ENCODE measurements at regions not wholly inside any gene's neighbourhood (a gene's known extent, or its start where the extent isn't known, plus 50 kb on each side); places are given as distances from the start of the nearest gene placed in this dataset.
A peak's percentile ranks its signal among the peaks of the same experiment; 100 is the strongest.

- TF ChIP-seq STAG1 (CRISPR knock-in tag; IDR thresholded peaks at IDR 0.05) (peak; percentile 75), CTCF (CRISPR knock-in tag; IDR thresholded peaks at IDR 0.05) (peak; percentile 64)
These were observed 69.7 kb upstream of the USP24 start (continued) for GRCh38 chr1:55284856-55285255.

GRCh38 chr1:55282058-55282457 is 66.9 kb upstream of the USP24 start:
- ATAC-seq (no peak), DNase-seq (ENCODE audit: low spot score) (no peak), FAIRE-seq (no peak)
- Histone ChIP-seq H3K36me3 (replicated peaks in 1 of 2; ENCODE audit: control insufficient read depth in 1 of 2, insufficient read depth in 2 of 2, low read length in 2 of 2) (no peaks in the 10 kb centered on the region), H2AFZ (ENCODE audit: low read length) (no peak overlapping the region), H3K4me3 (replicated peaks in 1 of 3; ENCODE audit: insufficient read depth in 1 of 3, low read depth in 2 of 3, low read length in 3 of 3) (no peak overlapping the region), H3K27ac (ENCODE audit: extremely low read length, insufficient read depth, low read length) (no peak overlapping the region), H3K9ac (ENCODE audit: insufficient read depth, low read depth, low read length) (no peak overlapping the region), H3K4me2 (ENCODE audit: low read depth, low read length) (no peak overlapping the region), H4K20me1 (ENCODE audit: insufficient read depth, low read length) (no peaks in the 10 kb centered on the region), H3K9me3 (ENCODE audit: low read length) (no peaks in the 10 kb centered on the region), H3K27me3 (ENCODE audit: control insufficient read depth in 1 of 2, insufficient read depth in 2 of 2, low read length in 2 of 2) (no peaks in the 10 kb centered on the region; a peak in 1 of 5 replicates), H3K79me2 (ENCODE audit: insufficient read depth, low read length) (no peaks in the 10 kb centered on the region), H3K4me1 (ENCODE audit: insufficient read depth, low read length) (peaks cover 34% of the 10 kb centered on the region)
- in situ Hi-C loops (cut with HindIII; ENCODE audit: extremely low pct_ligation_motif_present, low pct_unique_long_range_greater_than_20kb) (loop anchor here (10.0 kb wide), 4 partner anchors 613 to 1533 kb away; partner anchors contain the start of gene FYB2), intact Hi-C loops (cut with micrococcal nuclease; ENCODE audit: unreplicated experiment) (no loop called here)
- no TSS peak for BruUV-seq (replicated peaks)
- CTCF ChIA-PET (ENCODE audit: low intra/inter-chr PET ratio, low total read pairs): no interaction called here
- POLR2A ChIA-PET: no interaction called here
- 0% methylated on average over 1 of the region's 1 CpG for WGBS (ENCODE audit: low lambda C conversion rate)
- TF ChIP-seq JARID2 (CRISPR knock-in tag; IDR thresholded peaks at IDR 0.05; ENCODE audit: insufficient replicate concordance) (no peak), HNF1B (CRISPR knock-in tag; IDR thresholded peaks at IDR 0.05) (no peak), PCBP1 (IDR thresholded peaks at IDR 0.05; ENCODE audit: borderline replicate concordance, low read depth, low read length) (no peak), ATAD3A (CRISPR knock-in tag; IDR thresholded peaks at IDR 0.05) (no peak), MED1 (CRISPR knock-in tag; IDR thresholded peaks at IDR 0.05) (no peak), CREB1 (IDR thresholded peaks at IDR 0.05) (no peak), CREB1 (CRISPR knock-in tag; IDR thresholded peaks at IDR 0.05) (no peak), KLF11 (CRISPR knock-in tag; IDR thresholded peaks at IDR 0.05) (no peak), ZNF484 (CRISPR knock-in tag; IDR thresholded peaks at IDR 0.05; ENCODE audit: borderline replicate concordance, low read depth) (no peak), ARID4A (CRISPR knock-in tag; IDR thresholded peaks at IDR 0.05; ENCODE audit: borderline replicate concordance) (no peak), ZNF33B (CRISPR knock-in tag; IDR thresholded peaks at IDR 0.05) (no peak), TFE3 (CRISPR knock-in tag; IDR thresholded peaks at IDR 0.05) (no peak), NFKB2 (CRISPR knock-in tag; IDR thresholded peaks at IDR 0.05; ENCODE audit: borderline replicate concordance) (no peak), BHLHE40 (IDR thresholded peaks at IDR 0.05; ENCODE audit: low read length) (no peak)
